ENCODE measurements at regions not wholly inside any gene's neighbourhood (a gene's known extent, or its start where the extent isn't known, plus 50 kb on each side); places are given as distances from the start of the nearest gene placed in this dataset.

- no peak for TF ChIP-seq POLR2AphosphoS5 (IDR thresholded peaks at IDR 0.05; ENCODE audit: insufficient read depth in 1 of 2, low read depth in 1 of 2)
- TF ChIP-seq, protein P1, sequence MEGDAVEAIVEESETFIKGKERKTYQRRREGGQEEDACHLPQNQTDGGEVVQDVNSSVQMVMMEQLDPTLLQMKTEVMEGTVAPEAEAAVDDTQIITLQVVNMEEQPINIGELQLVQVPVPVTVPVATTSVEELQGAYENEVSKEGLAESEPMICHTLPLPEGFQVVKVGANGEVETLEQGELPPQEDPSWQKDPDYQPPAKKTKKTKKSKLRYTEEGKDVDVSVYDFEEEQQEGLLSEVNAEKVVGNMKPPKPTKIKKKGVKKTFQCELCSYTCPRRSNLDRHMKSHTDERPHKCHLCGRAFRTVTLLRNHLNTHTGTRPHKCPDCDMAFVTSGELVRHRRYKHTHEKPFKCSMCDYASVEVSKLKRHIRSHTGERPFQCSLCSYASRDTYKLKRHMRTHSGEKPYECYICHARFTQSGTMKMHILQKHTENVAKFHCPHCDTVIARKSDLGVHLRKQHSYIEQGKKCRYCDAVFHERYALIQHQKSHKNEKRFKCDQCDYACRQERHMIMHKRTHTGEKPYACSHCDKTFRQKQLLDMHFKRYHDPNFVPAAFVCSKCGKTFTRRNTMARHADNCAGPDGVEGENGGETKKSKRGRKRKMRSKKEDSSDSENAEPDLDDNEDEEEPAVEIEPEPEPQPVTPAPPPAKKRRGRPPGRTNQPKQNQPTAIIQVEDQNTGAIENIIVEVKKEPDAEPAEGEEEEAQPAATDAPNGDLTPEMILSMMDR (IDR thresholded peaks at IDR 0.05) = no peak
- no peak for TF ChIP-seq POLR2A (IDR thresholded peaks at IDR 0.05)
These were observed 363.5 kb downstream of the BCKDHB start for GRCh38 chr6:80469977-80470376.
